Left renal cortex interstitium (tissue), 4 donors: ENCODE measurements at regions not wholly inside any gene's neighbourhood (a gene's known extent, or its start where the extent isn't known, plus 50 kb on each side); places are given as distances from the start of the nearest gene placed in this dataset.
"Not testable (repeated sequence)": the region's sequence is repeated elsewhere in the genome, so short reads cannot be mapped to it uniquely, and the experiment has no call there.

Source experiments
- DNase-seq, 4 donors: peaks; one replicate each; pipeline ENCODE4 v3.0.0-alpha.2; 2013; ENCODE audit warnings: low read depth in 4 of 4, low spot score in 2 of 4, missing footprints in 1 of 4

- no peak for DNase-seq
Measured at GRCh38 chr3:75303741-75304140, 360.4 kb upstream of the FRG2C start.

GRCh38 chr3:75305901-75306300 is 358.2 kb upstream of the FRG2C start:
- no peak for DNase-seq

GRCh38 chr3:75311306-75311705 is 352.8 kb upstream of the FRG2C start:
- DNase-seq = not testable (repeated sequence)

GRCh38 chr3:75312469-75312868 is 351.7 kb upstream of the FRG2C start:
- DNase-seq = not testable (repeated sequence)

DNA sequence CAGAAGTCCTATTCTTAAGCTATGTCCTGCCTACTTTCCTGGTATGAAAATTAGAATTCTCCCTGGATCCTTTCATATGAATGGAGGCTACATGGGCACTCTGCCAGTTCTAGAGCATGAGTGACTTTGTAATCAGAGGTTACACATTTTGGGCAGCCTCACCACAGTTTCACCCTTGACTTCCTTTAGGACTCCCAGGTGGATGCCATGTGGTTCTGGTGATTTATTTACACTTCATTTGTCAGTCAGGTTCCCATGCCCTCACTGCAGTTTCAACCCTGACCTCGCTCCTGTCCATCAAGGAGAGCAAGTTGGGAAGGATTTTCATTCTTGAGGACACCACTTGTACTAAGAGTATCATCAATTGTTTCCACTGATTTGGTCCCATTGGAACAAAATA is 344.4 kb upstream of the FRG2C start:
- not testable (repeated sequence) for DNase-seq

DNA sequence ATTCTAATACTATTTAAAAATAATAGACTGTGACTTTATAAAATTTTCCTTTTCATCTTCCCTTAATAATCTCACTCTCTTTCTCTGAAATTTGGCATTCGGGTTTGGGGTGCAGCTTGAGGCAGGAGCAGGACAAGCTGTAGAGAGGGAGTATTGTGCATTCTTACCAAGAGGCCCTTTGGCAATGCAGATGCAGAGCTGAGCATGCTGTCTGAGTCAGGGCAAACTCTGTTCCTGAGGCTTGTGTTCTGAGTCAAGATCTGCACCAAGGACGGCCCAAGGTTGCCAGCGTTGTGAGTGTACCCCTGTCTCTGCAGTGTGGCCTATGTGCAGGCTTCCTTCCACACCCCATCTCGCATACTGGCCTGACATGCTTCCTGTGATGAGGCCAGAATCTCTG is 343.8 kb upstream of the FRG2C start:
- DNase-seq = no peak

GRCh38 chr3:75321060-75321459 is 343.1 kb upstream of the FRG2C start:
- no peak for DNase-seq

GRCh38 chr3:75323936-75324335 is 340.2 kb upstream of the FRG2C start:
- not testable (repeated sequence) for DNase-seq

- DNase-seq = no peak
Measured at GRCh38 chr3:75325716-75326115, 338.4 kb upstream of the FRG2C start.

DNA sequence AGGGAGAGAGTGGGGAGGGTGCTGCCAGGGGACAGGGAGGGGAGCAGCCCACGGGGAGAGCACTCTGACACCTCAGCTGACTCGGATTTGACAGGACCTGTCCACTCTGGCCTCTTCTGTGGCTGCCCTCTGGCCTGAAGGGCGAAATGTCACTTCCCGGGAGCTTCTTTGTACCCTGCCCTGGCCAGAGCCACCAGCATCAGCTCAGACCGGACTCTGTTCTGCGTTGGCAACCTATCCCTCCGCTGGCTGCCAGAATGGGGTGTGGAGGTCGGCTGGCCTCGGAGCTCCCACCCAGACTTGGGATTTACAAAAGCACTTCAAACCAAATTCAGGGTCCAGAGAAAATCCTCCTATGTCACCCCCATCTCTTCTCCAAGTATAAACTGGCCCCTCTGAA is 336.7 kb upstream of the FRG2C start:
- DNase-seq = no peak

GRCh38 chr3:75329476-75330097 is 334.5 kb upstream of the FRG2C start:
- no peak for DNase-seq

- DNase-seq = not testable (repeated sequence)
Measured at GRCh38 chr3:75330446-75330845, 333.7 kb upstream of the FRG2C start.

DNA sequence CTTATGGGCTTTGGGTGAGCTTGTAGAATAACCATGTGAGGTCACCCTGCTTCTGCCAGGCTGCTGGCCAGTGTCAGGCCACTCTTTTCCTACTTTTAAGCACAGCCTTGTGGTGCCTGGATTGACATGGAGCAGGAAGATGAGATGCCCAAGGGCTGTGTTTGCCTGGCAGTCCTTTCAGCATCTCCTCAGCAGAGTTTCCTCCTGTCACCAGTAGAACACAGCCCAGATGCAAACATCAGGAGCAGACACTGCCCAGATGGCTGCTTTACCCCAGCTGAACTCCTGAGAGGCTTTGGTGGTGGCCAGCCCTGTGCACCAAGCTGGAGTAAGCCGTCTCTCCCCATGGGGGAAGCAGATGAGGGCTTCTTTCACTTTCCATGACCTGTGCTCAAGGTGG is 332.0 kb upstream of the FRG2C start:
- not testable (repeated sequence) for DNase-seq

- DNase-seq = no peak
Measured at GRCh38 chr3:75332794-75333193, 331.3 kb upstream of the FRG2C start.

- no peak for DNase-seq
Measured at GRCh38 chr3:75334299-75334698, 329.8 kb upstream of the FRG2C start.

DNA sequence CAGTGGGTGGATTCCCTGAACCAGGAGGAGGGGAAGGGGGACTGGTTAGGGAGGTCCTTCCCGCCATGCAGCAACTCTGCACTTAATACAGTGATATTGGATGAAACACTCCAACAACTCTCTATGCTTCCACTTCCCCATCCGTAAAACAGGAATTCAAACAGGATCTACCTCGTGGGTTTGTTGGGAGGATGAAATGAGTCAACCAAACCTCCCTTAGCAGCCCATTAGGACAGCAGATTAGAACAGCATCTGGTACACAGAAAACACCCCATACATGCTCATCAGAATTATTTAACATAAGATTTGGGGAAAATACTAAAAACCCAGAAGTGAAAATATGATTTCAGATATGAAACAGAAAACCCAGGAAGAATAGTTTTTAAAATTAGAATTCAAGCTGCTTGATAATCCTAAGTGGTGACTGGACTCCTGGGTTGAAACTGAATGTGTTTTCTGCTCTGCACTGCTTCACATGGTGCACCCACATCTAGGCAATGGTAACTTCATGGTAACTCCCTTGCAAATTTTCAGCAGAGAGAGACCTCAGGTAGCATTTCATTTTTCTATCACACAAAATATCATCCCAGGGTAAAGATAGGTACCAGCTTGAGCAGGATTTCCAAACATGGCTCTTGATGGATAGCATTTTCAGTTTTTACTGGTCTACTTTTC is 326.8 kb upstream of the FRG2C start:
- DNase-seq = no peak

GRCh38 chr3:75338342-75338741 is 325.8 kb upstream of the FRG2C start:
- no peak for DNase-seq

- no peak for DNase-seq
Measured at GRCh38 chr3:75341324-75342067, 322.6 kb upstream of the FRG2C start.

GRCh38 chr3:75342425-75342824 is 321.7 kb upstream of the FRG2C start:
- no peak for DNase-seq

DNA sequence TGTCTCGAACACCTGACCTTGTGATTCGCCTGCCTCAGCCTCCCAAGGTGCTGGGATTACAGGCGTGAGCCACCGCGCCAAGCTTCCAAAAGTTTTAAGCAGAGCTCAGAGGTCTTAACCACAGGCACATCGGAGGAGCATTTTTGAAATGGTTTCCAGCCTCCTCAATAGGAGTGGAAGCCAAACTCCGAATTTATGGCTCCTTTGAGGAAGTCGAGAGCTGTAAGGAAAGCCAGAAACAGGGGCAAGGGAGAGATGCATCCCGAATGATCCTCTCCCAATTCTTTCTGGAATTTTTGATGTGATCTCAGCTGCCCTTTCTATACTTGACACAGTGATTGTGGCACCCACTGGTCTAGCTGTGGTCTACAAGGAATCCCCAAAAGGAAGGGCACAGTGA is 313.6 kb upstream of the FRG2C start:
- DNase-seq = not testable (repeated sequence)

GRCh38 chr3:75362086-75362784 is 301.9 kb upstream of the FRG2C start:
- peak in 1 of 4 donors; percentile 32 for DNase-seq
